Left renal cortex interstitium (tissue), 4 donors: ENCODE measurements at regions not wholly inside any gene's neighbourhood (a gene's known extent, or its start where the extent isn't known, plus 50 kb on each side); places are given as distances from the start of the nearest gene placed in this dataset.
"Not testable (repeated sequence)": the region's sequence is repeated elsewhere in the genome, so short reads cannot be mapped to it uniquely, and the experiment has no call there.

ENCODE experiments used
- DNase-seq, 4 donors: peaks; one replicate each; pipeline ENCODE4 v3.0.0-alpha.2; 2013; ENCODE audit warnings: low read depth in 4 of 4, low spot score in 2 of 4, missing footprints in 1 of 4

GRCh38 chr15:93348711-93349545 is 259.9 kb upstream of the RGMA start:
- no peak for DNase-seq

DNA sequence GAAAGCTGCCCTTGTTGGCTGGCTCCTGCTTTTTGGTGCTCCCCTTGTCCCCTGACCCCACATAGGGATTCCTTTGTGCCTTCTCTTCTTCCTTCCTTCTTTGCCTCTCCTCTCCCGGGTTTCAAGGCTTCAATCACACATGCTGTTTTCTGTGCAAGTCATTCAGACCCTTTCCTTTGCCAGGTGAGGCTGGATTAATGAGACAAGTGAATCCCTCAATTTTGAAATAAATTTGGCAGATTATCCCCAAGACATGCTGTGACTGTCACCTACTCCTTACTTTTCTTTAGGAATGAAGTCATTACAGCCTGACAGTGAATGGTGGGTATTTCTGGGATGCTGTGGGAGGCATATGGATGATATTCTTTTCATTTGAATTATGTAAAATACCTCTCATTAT is 259.0 kb upstream of the RGMA start:
- no peak for DNase-seq

GRCh38 chr15:93345981-93346380 is 257.0 kb upstream of the RGMA start:
- DNase-seq: no peak

DNA sequence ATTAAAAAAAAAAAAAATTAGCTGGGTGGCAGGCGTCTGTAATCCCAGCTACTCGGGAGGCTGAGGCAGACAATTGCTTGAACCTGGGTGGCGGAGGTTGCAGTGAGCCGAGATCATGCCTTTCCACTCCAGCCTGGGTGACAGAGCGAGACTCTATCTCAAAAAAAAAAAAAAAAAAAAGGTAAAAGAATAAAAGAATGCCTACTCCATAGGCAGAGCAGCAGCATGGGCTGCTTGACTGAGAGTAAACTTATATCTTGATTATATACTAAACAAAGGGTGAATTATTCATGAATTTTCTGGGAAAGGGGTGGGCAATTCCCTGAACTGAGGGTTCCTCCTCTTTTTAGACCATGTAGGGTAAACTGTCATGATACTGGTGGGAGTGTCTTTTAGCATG is 254.4 kb upstream of the RGMA start:
- not testable (repeated sequence) for DNase-seq

- no peak for DNase-seq
These were observed 252.2 kb upstream of the RGMA start for GRCh38 chr15:93341164-93341563.

- no peak for DNase-seq
These were observed 251.4 kb upstream of the RGMA start for GRCh38 chr15:93340406-93340805.

GRCh38 chr15:93333796-93334195 is 244.8 kb upstream of the RGMA start:
- DNase-seq: no peak

DNA sequence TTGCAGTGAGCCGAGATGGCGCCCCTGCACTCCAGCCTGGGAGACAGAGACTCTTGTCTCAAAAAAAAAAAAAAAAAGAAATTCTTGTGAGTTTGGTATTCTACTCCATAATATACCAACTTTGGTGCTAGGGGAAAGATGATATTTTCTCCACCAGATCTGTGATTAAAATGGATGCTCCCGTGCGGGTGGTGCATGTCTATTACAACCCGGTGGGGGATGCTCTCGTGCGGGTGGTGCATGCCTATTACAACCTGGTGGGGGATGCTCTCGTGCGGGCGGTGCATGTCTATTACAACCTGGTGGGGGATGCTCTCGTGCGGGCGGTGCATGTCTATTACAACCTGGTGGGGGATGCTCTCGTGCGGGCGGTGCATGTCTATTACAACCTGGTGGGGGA is 244.1 kb upstream of the RGMA start:
- DNase-seq: not testable (repeated sequence)

GRCh38 chr15:93332168-93332553 is 243.2 kb upstream of the RGMA start:
- no peak for DNase-seq

GRCh38 chr15:93331545-93332167 is 242.6 kb upstream of the RGMA start:
- peak in 1 of 4 donors; percentile 34 for DNase-seq

DNA sequence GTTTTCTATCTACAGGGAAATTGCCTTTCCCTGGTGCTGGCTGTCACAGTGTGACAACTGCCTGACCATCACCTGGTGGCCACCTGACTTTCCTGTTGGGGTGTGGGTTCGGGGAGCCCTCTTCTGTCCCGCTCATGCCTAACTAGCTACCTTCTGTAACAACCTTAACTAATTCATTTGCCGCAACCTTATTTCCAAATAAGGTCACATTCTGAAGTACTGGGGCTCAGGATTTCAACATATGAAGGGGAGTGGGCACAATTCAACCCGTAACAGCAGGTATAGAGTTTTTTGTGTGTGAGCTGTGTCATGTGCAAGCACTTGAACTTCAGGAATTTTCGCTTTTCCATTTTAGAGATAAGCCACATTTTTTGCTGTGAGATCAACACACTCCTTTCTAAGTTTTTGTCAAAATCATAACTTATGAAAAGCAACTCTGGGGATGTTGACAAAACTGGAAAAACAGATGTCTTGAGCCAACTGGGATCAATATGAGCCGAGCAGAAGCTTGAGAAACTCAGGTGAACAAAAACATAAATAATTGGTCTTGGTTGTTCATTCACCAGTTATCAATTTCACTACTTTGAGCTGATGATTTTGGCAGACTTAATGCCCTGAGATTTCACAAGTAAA is 242.0 kb upstream of the RGMA start:
- DNase-seq: no peak

DNA sequence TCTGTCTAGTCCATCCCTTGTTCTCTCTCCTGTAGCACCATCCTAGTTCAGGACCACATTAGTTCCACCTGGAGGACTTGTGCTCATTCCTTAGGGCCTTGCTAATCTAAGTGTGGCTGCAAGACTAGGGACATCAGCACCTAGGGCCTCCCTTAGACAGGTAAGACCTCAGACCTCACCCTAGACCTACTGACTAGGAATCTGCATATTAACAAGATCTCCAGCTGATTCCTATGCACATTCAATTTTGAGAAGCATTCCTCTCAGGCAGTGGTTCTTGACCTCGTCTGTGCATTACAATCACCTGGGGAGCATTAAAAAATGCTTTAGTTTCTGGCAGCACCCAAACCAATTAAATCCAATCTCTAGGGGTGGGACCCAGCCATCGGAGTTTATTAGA is 238.4 kb upstream of the RGMA start:
- DNase-seq: no peak

DNA sequence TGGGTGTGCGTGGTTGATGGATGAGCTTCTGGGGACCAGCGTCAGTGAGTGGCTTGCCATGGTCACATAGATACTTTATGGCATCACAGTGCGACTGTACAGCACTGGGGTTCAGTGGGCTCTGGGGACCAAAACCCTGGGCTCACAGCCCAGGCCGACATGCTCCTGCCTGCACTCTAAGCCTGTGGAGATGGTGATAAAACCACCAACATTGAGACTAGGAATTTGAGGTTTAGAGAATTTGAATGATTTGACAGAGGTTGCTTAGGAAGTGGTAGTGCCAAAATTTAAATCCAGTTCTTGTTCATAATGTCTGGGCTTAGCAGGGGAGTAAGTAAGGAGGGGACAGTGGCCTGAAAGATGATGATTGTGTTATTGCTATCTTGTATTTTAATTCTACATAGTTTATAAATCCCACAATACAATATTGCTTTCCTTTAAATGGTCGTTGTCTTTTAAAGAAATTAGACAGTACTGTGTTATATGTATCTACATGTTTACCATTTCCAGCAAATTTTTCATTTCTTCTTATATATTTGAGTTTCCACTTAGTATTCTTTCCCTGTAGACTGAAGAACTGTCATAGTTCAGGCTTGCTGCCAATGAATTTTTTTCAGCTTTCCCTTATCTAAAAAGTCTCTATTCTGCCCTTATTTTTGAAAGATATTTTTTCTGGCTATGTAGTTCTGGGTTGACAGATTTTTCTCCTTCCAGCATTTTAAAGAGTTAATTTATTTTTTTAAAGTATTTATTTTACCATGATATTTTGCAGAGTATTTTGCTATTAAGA is 235.4 kb upstream of the RGMA start:
- no peak for DNase-seq

GRCh38 chr15:93321881-93322282 is 232.9 kb upstream of the RGMA start:
- no peak for DNase-seq

GRCh38 chr15:93319121-93319814 is 230.3 kb upstream of the RGMA start:
- no peak for DNase-seq

GRCh38 chr15:93317772-93318171 is 228.8 kb upstream of the RGMA start:
- DNase-seq: no peak

DNA sequence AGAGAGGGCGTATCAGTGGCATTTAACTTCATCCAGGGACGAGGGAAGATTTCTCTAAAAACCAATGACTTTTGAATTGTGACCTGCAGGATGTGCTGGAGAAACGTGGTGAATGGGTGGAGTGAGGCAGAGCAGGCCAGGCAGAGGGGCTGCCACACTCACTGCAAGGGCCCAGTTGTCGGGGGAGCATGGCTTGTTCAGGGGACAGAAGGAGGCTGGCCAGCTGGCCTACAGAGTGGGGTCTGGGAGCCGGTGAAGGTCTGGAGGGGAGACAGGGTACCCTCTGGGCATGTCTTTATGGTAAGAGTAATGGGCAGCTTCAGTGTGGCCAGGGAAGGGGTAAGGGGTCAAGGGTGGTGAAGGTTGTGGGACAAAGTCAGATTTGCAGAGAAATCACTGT is 225.2 kb upstream of the RGMA start:
- no peak for DNase-seq

DNA sequence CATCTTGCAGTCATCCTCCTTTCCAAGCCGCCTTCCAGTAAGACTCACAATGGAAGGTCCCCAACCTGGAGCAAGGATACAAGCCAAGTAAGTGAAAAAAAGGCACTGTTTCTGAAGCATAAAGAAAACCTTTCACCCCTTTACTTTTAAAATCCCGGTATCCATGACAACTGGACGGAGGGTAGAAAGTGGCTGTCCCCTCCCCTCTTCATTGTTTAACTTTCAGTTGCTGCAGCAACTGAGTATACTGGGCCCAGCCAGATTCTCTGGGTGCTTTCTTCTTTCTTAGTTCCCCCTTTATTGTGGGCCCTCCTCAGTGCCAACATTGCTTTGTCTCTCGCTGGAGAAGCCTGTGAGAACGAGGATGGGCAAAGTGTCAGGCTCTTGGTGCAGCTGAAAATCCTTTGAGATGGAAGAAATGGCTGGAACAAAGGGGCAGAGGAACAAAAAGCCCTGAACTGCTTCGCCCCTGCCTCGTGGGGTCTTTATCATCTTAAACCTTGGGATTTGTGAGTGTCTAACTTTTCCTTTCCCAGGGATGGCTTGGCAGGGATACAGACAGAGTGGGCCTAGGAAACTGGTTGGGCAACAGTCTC is 224.0 kb upstream of the RGMA start:
- no peak for DNase-seq

DNA sequence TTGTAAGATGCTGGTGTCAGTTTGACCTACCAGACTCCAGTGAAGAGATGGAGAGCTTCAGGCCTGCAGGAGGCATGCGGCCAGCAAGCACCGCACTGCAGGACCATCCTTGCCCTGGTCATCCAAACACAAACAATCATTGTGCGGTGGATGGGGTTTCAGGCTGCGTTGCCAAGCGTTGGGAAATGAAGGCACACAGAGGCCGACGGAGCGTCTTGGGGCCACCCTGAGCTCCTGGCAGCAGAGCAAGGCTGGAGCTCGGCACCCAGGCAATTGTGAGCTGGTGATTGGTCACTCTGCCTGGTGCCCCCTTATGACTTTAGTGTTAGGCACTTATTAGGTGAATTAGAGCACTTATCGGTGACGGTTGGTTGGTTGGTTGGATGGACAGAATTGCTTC is 222.6 kb upstream of the RGMA start:
- DNase-seq: no peak

DNA sequence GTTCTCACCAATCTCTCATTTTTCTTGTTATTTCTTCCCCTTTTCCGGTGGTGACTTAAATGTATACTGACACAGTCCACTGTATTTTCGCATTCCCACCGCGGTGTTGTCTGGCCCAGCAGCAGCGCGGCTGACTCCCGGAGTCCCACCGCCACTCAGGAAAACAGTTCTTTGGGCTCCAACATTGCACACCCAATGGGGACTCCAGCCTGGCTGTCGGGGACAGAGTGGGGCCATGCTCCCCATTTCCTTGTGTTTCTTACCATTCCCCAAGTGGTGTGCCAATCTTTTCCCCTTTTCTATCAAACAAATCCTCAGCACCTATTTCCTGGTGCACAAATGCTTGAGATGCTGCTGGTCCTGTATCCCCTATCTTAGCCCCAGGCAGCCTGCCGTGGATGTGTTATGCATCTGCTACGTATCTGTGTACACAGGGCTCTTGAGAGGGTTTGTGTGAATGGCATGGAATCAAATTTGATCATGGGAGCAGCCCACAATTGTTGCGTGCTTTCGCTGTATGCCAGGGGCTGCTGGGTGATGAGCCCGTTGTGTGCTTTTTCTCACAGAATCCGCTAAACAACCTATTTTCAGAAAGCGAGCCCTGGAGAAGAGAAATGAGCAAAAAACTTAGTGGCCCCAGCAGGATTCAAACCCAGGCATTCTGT is 219.1 kb upstream of the RGMA start:
- no peak for DNase-seq
